IMR-90 (cell line): ENCODE measurements at regions not wholly inside any gene's neighbourhood (a gene's known extent, or its start where the extent isn't known, plus 50 kb on each side); places are given as distances from the start of the nearest gene placed in this dataset.

Source experiments
- ATAC-seq: fragments of 200-7000 bp; cut with Tn5 transposase; 2 replicates; pipeline ENCODE4 v1.9.1; 2020; ENCODE audit warnings: low read depth, mild to moderate bottlenecking, moderate library complexity
- BruUV-seq: library from RNA; stranded (reverse); fragments of 400-500 nt; replicated peaks from 2 replicates; lab custom pipeline; 2021; lab: Mats Ljungman, UMichigan
- CTCF ChIA-PET: fragments of 300-600 bp; formaldehyde crosslinking; extraction: SDS; loops from one replicate; lab custom pipeline; 2021; ENCODE audit warnings: antibody characterized with exemption; lab: Yijun Ruan, JAX
- POLR2A ChIA-PET: fragments of 300-600 bp; sonication (Branson Sonifier 250); formaldehyde crosslinking; loops from one replicate; lab custom pipeline; 2022; ENCODE audit warnings: antibody characterized with exemption; ENCODE audit not compliant: unreplicated experiment; lab: Charles Lee
- DNase-seq: peaks from one replicate; pipeline ENCODE4 v3.0.0; 2013
- H2AFZ ChIP-seq: replicated peaks from 2 replicates; pipeline ENCODE3; 2013; ENCODE audit warnings: low read length, mild to moderate bottlenecking; ENCODE audit not compliant: poor library complexity
- H2AK5ac ChIP-seq: 2 replicates; pipeline ENCODE4 v1.6.1; 2013; ENCODE audit warnings: low read depth, low read length, inconsistent platforms
- H2AK9ac ChIP-seq: replicated peaks from 2 replicates; pipeline ENCODE3; 2013; ENCODE audit warnings: mild to moderate bottlenecking, low read depth, low read length, moderate library complexity; ENCODE audit not compliant: poor library complexity
- H2BK120ac ChIP-seq: 2 replicates; pipeline ENCODE4 v1.6.1; 2013; ENCODE audit warnings: low read depth, low read length, inconsistent platforms
- H2BK15ac ChIP-seq: 3 replicates; pipeline ENCODE4 v1.6.1; 2013; ENCODE audit warnings: low read depth, low read length, inconsistent platforms
- H2BK20ac ChIP-seq: 2 replicates; pipeline ENCODE4 v1.6.1; 2013; ENCODE audit warnings: low read depth, mild to moderate bottlenecking, inconsistent platforms, low read length, moderate library complexity
- H2BK5ac ChIP-seq: 2 replicates; pipeline ENCODE4 v1.6.1; 2013; ENCODE audit warnings: mild to moderate bottlenecking, low read depth, low read length, inconsistent platforms; ENCODE audit not compliant: poor library complexity, severe bottlenecking
- H3K14ac ChIP-seq: replicated peaks from 2 replicates; pipeline ENCODE4 v1.6.1; 2013; ENCODE audit warnings: low read depth, low read length, inconsistent platforms
- H3K18ac ChIP-seq: 2 replicates; pipeline ENCODE4 v1.6.1; 2013; ENCODE audit warnings: low read depth, low read length, control low read depth
- H3K23ac ChIP-seq: 2 replicates; pipeline ENCODE4 v1.6.1; 2013; ENCODE audit warnings: low read depth, low read length, inconsistent platforms
- H3K27ac ChIP-seq: 2 replicates; pipeline ENCODE4 v1.5.1; 2013; ENCODE audit warnings: mild to moderate bottlenecking, control low read depth, low read length; ENCODE audit not compliant: insufficient read depth
- H3K27me3 ChIP-seq: 2 replicates; pipeline ENCODE4 v1.6.1; 2013; ENCODE audit warnings: low read length; ENCODE audit not compliant: control insufficient read depth, insufficient read depth
- H3K36me3 ChIP-seq: 2 replicates; pipeline ENCODE4 v1.6.1; 2013; ENCODE audit warnings: low read length, mixed read lengths; ENCODE audit not compliant: control insufficient read depth, insufficient read depth
- H3K4ac ChIP-seq: 2 replicates; pipeline ENCODE4 v1.6.1; 2013; ENCODE audit warnings: low read depth, low read length, inconsistent platforms
- H3K4me1 ChIP-seq: 2 replicates; pipeline ENCODE4 v1.6.1; 2013; ENCODE audit warnings: low read length, mixed read lengths; ENCODE audit not compliant: control insufficient read depth, insufficient read depth
- H3K4me2 ChIP-seq: 2 replicates; pipeline ENCODE4 v1.6.1; 2013; ENCODE audit warnings: low read depth, mild to moderate bottlenecking, control low read depth, low read length, moderate library complexity
- H3K4me3 ChIP-seq: 2 replicates; pipeline ENCODE4 v1.5.1; 2013; ENCODE audit warnings: low read depth, mild to moderate bottlenecking, control low read depth, low read length, moderate library complexity; ENCODE audit not compliant: insufficient read depth
- H3K56ac ChIP-seq: 2 replicates; pipeline ENCODE4 v1.6.1; 2013; ENCODE audit warnings: low read length, inconsistent platforms; ENCODE audit not compliant: insufficient read depth; ENCODE audit errors: extremely low read depth
- H3K79me1 ChIP-seq, 2 experiments: 2 replicates each; pipeline ENCODE4 v1.6.1; 2013; ENCODE audit warnings: low read length in 2 of 2, inconsistent platforms in 1 of 2, low read depth in 1 of 2
- H3K9ac ChIP-seq: 2 replicates; pipeline ENCODE4 v1.6.1; 2013; ENCODE audit warnings: low read depth, low read length, control low read depth
- H3K9me1 ChIP-seq: 2 replicates; pipeline ENCODE4 v1.6.1; 2013; ENCODE audit warnings: low read length, inconsistent platforms; ENCODE audit not compliant: insufficient read depth
- H3K9me3 ChIP-seq: 2 replicates; pipeline ENCODE4 v1.6.1; 2013; ENCODE audit warnings: low read length; ENCODE audit not compliant: control insufficient read depth, insufficient read depth
- H4K20me1 ChIP-seq: 2 replicates; pipeline ENCODE4 v1.6.1; 2013; ENCODE audit warnings: low read length, inconsistent platforms; ENCODE audit not compliant: insufficient read depth
- H4K5ac ChIP-seq: 2 replicates; pipeline ENCODE4 v1.6.1; 2013; ENCODE audit warnings: mild to moderate bottlenecking, low read depth, low read length, control low read depth
- H4K8ac ChIP-seq, 2 experiments: 2 replicates each; pipeline ENCODE4 v1.6.1; 2013; ENCODE audit warnings: low read depth in 2 of 2, low read length in 2 of 2, control low read depth in 1 of 2, inconsistent platforms in 1 of 2
- H4K91ac ChIP-seq: 2 replicates; pipeline ENCODE4 v1.6.1; 2013; ENCODE audit warnings: low read depth, low read length, inconsistent platforms; ENCODE audit not compliant: insufficient read depth
- CHD1 ChIP-seq: IDR thresholded peaks from 2 replicates; pipeline ENCODE4 v1.6.1; 2012; ENCODE audit warnings: low read depth, low read length, improper control_type of control experiment
- MXI1 ChIP-seq: IDR thresholded peaks from 2 replicates; pipeline ENCODE4 v1.6.1; 2012; ENCODE audit warnings: low read depth, mild to moderate bottlenecking, low read length, moderate library complexity, borderline replicate concordance
- NFE2L2 ChIP-seq: fragments of 150-350 bp; IDR thresholded peaks from 2 replicates; pipeline ENCODE4 v1.6.1; 2016; ENCODE audit warnings: low read depth, mild to moderate bottlenecking, low read length
- RAD21 ChIP-seq: IDR thresholded peaks from 2 replicates; pipeline ENCODE4 v1.6.1; 2012; ENCODE audit warnings: low read length, improper control_type of control experiment
- RFX5 ChIP-seq: IDR thresholded peaks from 2 replicates; pipeline ENCODE4 v1.8.0; 2012; ENCODE audit warnings: low read depth, mild to moderate bottlenecking, low read length, moderate library complexity
- WGBS, 2 experiments: methylation state at CpG; one replicate each; pipeline versions ENCODE4 v1.1.5 to v1.1.7; 2013; ENCODE audit warnings: missing lambda C conversion rate in 2 of 2; ENCODE audit not compliant: insufficient read length in 1 of 2; ENCODE audit errors: extremely low coverage in 2 of 2; 5-methylcytosine and 5-hydroxymethylcytosine counted together
- dilution Hi-C: fragments of 300-500 bp; cut with HindIII; formaldehyde crosslinking; loops from one replicate; pipeline ENCODE4 v1.14.3; 2018; ENCODE audit warnings: low sequenced_read_pairs; ENCODE audit not compliant: unreplicated experiment
- in situ Hi-C: fragments of 300-500 bp; cut with MboI; formaldehyde crosslinking; loops from 3 replicates; pipeline ENCODE4 v1.14.3; 2019; ENCODE audit warnings: low sequenced_read_pairs, inconsistent platforms, mixed read lengths
- intact Hi-C: fragments of 100-400 bp; cut with micrococcal nuclease; formaldehyde crosslinking; loops from 2 replicates; pipeline ENCODE4 v1.10.0; 2022
- TF ChIP-seq, protein P1 (sequence below): conservative IDR thresholded peaks from 2 replicates; pipeline ENCODE4 v1.5.1; 2012; ENCODE audit warnings: mild to moderate bottlenecking, low read depth, low read length, improper control_type of control experiment
- TF ChIP-seq, protein P2 (sequence below): fragments of 150-350 bp; IDR thresholded peaks from 2 replicates; pipeline ENCODE4 v1.6.1; 2017; ENCODE audit warnings: mild to moderate bottlenecking, antibody characterized with exemption, low read length, low read depth

DNA sequence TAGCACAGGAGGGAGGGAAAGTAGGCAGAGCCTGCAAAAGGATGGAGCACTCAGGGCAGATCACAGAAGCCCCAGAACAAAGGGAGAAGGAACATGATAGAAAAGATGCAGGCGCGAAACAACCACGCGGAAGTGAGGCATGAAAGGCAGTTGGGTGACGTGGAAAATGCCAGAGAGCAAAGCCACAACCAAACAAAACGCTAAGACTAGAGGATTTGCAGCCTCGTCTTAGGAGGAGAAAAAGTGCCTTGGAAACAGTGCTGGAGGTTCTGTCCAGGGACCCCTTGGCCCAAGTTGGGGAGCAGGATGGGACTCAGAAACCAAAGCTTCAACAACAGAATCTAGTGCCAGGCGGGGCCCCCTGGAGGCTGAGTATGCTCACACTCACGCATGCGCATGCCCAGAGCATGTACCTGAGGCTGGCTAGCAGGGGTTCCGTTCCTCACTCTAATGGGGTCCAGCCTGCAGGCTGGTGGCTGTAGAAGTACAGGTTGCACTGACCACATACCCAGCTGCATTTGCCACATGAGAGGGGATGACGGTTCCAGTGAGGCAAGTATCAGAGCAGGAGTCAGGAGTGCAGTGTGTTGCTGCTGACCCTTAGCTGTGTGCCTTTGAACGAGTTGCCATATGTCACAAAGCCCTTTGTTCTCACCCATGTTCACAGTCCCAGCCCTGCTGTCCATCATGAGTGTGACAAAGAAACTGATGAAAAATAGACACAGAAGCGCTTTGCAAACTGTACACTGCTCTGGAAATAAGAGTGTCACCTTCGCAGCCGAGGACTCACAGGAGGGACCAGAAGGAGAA, 568.6 kb upstream of the CADM1 start:
- in situ Hi-C loops: no loop called here
- no peak overlapping the region for H3K4ac ChIP-seq
- H2BK20ac ChIP-seq: no peak overlapping the region
- H3K23ac ChIP-seq: no peak overlapping the region
- ChIA-PET POLR2A (no interaction called here), CTCF (no interaction called here)
- H2AK9ac ChIP-seq: no peak overlapping the region
- ATAC-seq (no peak), DNase-seq (no peak)
- H2BK120ac ChIP-seq: no peak overlapping the region
- no peak overlapping the region for H3K9ac ChIP-seq
- H2AK5ac ChIP-seq: no peak overlapping the region
- no peak overlapping the region for H3K4me2 ChIP-seq
- H3K4me1 ChIP-seq: no peaks in the 10 kb centered on the region
- no peak overlapping the region for H3K56ac ChIP-seq
- H2BK5ac ChIP-seq: no peak overlapping the region
- H3K36me3 ChIP-seq: no peaks in the 10 kb centered on the region
- no peak overlapping the region for H2BK15ac ChIP-seq
- H3K4me3 ChIP-seq: no peak overlapping the region
- H3K9me1 ChIP-seq: no peaks in the 10 kb centered on the region
- dilution Hi-C loops: no loop called here
- H3K79me1 ChIP-seq: no peaks in the 10 kb centered on the region
- peaks cover 2% of the 10 kb centered on the region; the same call in 1 of the 2 replicates for H3K27me3 ChIP-seq
- H4K5ac ChIP-seq: no peak overlapping the region
- no peak overlapping the region for H2AFZ ChIP-seq
- no peak overlapping the region for H4K8ac ChIP-seq
- peaks cover 2% of the 10 kb centered on the region; the same call in 1 of the 2 replicates for H3K9me3 ChIP-seq
- no peak overlapping the region for H4K91ac ChIP-seq
- WGBS, 2 experiments: 90% methylated on average over 2 of the region's 16 CpGs; no CpG with 5 or more reads in 1 of the 2 experiments
- H3K18ac ChIP-seq: no peak overlapping the region
- H3K14ac ChIP-seq: no peak overlapping the region
- intact Hi-C loops: no loop called here
- BruUV-seq: no TSS peak
- TF ChIP-seq MXI1 (no peak), CHD1 (no peak), RFX5 (no peak), NFE2L2 (no peak), RAD21 (no peak)
- TF ChIP-seq, protein P1, sequence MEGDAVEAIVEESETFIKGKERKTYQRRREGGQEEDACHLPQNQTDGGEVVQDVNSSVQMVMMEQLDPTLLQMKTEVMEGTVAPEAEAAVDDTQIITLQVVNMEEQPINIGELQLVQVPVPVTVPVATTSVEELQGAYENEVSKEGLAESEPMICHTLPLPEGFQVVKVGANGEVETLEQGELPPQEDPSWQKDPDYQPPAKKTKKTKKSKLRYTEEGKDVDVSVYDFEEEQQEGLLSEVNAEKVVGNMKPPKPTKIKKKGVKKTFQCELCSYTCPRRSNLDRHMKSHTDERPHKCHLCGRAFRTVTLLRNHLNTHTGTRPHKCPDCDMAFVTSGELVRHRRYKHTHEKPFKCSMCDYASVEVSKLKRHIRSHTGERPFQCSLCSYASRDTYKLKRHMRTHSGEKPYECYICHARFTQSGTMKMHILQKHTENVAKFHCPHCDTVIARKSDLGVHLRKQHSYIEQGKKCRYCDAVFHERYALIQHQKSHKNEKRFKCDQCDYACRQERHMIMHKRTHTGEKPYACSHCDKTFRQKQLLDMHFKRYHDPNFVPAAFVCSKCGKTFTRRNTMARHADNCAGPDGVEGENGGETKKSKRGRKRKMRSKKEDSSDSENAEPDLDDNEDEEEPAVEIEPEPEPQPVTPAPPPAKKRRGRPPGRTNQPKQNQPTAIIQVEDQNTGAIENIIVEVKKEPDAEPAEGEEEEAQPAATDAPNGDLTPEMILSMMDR: no peak
- TF ChIP-seq, protein P2, sequence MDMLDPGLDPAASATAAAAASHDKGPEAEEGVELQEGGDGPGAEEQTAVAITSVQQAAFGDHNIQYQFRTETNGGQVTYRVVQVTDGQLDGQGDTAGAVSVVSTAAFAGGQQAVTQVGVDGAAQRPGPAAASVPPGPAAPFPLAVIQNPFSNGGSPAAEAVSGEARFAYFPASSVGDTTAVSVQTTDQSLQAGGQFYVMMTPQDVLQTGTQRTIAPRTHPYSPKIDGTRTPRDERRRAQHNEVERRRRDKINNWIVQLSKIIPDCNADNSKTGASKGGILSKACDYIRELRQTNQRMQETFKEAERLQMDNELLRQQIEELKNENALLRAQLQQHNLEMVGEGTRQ: no peak
- no peak overlapping the region for H3K27ac ChIP-seq
- H4K20me1 ChIP-seq: no peaks in the 10 kb centered on the region
